RCC 7860 (cell line): ENCODE measurements at regions not wholly inside any gene's neighbourhood (a gene's known extent, or its start where the extent isn't known, plus 50 kb on each side); places are given as distances from the start of the nearest gene placed in this dataset.

Experiments
- DNase-seq: peaks from one replicate; pipeline ENCODE4 v3.0.0-alpha.2; 2015; ENCODE audit warnings: low spot score
- FAIRE-seq: peaks from 2 replicates; lab custom pipeline; 2012; peaks lifted over from hg19 to GRCh38; lab: Jason Lieb, UNC

DNA sequence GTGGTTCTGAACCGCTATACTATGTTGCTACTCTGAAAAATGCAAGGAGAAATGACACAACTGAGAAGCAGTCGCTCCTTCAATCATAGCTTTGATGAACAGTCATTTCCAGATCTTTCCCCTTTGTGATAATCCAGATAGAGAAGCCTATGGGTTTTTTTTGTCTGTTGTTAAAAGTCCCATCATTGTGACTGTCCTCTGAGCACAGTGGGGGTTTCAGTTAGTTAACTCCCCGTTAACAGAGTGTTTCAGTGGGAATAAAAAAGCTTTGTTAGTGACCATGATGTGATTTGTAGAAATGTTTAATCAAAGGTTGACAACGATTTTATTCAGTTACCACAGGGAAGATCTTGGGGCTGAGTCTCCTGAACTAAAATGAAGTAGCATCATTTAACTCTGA is 176.2 kb upstream of the MAOA start:
- DNase-seq, result no peak
- FAIRE-seq, result no peak

DNA sequence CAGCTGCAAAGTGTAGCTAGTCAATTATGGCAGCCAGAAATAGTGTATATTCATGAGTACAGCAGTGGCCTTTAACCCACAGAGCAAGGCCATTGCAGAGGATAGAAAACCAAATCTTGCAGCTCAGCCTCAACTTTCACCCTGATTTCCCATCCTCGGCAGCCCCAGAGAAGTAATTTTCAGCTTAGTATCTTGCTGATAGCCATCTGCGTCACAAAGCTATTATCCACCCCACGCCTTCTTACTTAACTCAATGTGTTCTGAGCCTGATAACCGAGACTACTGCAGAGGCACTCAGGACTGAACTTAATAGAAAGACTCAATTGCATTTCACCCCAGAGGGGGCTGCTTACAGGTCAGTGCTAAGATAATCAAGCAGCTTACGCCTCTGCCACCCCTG is 174.5 kb upstream of the MAOA start:
- FAIRE-seq (no peak), DNase-seq (no peak)

DNA sequence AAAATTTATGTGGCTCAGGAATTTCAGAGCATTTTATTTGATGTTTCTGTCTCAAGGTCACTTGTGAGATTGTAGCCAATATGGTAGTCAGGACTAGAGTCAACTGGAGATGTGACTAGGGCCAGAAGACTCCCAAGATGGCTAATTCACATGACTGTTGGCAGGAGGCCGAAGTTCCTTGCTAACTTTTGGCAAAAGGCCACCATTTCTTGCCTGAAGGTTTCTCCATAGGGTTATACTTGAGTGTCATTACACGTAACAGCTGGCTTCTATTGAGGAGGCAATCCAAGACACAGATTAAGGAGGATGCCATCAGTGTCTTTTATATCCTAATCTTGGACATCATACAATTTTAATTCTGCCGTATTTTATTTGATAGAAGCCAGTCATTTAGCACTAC is 162.3 kb upstream of the MAOA start:
- FAIRE-seq (no peak), DNase-seq (no peak)

DNA sequence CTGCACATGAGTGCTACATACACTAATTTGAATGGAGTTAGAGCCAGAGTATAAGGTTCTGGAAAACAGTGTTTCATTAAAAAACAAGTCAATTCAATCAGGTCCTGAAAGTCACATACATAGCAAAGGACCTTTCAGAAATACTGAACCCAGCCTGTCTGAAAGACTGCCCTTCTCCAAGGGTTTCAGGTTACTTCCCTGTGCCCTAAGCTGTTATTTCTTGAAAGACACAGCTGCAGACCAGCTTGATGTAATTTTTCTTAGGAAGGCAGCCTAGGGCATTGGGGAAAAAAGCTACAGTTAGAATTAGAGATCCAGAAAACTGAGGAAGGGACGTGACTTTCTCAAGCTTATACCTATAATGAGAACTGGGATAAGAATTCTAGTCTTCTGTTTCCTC is 155.9 kb upstream of the MAOA start:
- DNase-seq (no peak), FAIRE-seq (no peak)

DNA sequence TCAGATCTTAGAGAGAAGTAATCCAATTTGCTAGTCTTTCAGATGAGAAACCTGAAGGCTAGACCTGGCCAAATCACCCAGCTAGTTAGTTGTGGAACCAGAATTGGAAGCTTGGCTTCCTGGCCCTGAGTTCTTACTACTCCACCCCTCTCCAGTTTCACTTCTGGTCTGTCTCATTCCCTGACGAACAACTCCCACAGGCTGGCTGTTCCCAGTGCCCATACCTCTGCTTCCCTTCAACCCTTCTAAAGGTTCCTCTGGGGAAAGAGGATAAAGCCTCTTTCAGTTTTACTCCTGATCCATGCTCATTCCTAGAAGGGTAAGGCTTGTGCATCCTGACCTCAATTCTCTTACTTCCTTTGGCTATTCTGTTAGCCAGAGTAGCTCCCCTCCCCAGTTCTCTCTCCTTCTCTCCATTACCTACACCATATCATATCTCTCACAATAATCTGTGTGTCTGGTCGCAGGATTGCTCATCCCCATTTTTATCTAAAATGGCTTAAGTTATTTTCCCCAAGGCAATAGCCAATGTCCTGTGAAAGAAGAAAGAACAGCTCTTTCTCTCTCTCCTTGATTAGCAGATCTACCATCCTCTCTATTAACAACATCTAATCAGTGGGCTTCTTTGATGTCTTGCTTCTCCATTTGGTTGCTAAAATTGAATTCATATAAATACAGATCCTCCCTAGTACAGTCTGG is 155.0 kb upstream of the MAOA start:
- DNase-seq (no peak), FAIRE-seq (no peak)

DNA sequence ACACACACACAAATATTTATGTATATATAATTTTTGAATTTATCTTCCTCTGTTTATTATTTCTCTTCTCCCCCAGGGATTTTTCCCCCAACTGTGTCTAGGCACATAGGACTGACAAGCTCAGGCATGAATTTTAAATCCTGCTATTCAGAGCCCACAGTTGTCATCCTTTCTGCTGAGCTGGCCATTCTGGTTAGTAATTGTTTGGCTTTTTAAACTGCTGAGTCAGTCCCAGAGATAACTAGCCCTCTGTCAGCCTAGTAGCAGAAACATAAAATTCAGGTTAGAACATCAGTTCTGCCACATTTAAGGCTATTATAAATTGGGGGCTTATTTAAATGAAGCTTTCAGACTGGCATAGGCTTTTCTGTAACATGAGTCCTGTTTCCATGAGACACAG is 151.7 kb upstream of the MAOA start:
- no peak for DNase-seq
- no peak for FAIRE-seq

DNA sequence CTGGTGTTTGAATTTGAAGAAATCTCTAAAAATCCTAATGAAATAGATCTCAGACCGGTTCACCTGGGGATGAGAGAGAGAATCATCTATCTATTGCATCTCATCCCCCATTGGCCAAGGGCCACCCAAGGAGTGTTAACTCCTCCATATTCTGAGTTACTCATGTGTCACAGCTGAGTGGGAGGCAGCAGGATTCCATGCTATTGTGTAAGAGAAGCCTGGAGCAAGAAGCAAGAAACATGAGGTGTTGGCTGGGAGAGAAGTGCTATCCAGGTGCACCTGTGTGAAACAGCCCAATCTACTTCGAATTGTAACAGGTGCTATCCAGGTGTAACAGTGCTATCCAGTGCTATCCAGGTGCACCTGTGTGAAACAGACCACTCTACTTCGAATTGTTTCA is 150.3 kb upstream of the MAOA start:
- FAIRE-seq, result no peak
- no peak for DNase-seq

DNA sequence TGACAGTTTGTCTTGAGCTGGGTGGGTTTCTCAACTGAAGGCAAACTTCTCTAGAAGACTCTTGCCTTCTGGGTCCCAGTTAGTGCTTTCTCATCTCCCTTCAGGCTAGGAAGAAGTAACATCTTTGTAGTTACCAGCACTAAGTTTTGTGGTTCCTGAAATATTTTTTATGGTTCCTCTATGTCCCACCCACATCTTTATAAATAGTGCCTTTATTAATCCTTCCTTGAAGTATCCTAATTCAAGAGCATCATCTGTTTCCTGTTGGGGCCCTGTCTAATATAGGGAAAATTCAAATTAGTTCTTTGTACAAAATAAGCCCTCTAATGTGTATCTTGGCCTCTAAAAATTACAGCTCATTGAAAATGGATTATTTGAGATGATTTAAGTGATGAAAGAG is 147.4 kb upstream of the MAOA start:
- DNase-seq, result no peak
- no peak for FAIRE-seq

DNA sequence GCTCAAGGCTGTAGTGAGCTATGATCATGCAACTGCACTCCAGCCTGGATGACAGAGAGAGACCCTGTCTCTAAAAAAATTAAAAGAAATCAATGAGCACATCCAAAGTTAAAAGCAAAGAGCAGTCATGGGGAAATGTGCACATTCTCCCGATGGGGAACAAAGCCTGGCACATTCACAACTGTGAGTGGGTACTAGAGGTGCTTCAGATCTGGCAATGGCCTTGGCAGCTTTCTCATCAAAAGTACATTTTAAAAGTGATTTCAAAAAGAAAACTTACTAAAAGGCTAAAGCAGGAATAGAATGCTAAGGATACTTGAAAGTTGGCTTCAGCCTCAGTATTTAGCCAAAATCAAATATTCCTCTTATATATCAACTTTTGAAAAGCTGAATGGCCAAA is 145.9 kb upstream of the MAOA start:
- FAIRE-seq, result no peak

DNA sequence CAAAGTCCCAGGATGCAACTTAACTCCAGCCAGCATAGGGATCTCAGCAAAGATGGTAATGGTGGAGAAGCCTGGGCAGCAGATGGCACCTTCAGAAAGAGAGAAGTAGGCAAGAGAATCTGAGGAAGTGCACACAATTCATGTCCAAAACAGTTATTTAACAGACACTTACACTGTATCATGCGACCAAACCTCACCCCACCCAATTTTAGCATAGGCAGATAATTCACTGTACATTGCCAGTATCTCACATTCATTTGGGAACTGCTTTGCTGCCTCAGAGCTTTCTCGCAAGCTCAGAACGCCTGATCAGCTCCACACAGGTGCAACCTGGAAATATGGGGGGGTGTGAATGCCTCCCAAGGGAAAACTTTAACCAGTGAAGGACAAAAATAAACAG is 143.0 kb upstream of the MAOA start:
- DNase-seq (no peak), FAIRE-seq (no peak)

More for the DNA sequence above, 145.9 kb upstream of the MAOA start:
- no peak for DNase-seq

DNA sequence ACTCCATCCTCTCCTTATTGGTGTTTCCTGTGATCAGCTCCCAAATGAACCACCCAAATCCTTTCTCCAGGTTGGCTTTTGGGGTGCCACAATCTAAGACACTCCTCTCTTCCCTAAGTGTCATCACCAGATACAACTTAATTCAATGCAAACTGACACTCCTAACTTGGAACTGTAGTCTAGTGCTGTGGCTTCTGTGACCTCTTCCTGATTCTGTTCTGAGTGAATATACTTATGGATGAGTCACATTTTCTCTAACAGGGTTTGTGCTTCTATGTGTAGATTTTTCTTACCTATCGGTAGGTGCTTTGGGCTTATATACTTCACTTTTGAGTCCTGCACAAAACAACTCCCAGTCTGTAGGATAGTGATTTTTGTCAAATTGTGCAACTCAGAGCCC is 141.3 kb upstream of the MAOA start:
- no peak for FAIRE-seq
- DNase-seq, result no peak

DNA sequence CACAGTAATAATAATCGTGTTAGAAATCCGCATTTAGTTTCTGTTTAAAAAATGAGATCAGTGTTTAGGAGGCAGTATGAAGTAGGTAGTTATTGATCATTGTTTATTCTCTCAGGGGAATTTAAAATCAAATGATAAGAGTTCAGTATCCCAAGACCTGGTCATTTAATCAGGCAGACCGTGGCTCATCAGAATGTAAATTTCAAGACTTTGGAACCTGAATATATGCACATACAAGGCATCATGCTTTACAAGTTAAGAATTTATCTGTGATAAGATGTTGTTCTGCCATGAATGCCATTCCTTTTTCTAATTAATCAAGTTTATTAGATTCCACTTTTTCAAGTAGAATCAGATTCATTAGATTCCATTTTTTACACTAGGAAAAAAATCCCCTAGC is 133.5 kb upstream of the MAOA start:
- FAIRE-seq, result no peak

DNA sequence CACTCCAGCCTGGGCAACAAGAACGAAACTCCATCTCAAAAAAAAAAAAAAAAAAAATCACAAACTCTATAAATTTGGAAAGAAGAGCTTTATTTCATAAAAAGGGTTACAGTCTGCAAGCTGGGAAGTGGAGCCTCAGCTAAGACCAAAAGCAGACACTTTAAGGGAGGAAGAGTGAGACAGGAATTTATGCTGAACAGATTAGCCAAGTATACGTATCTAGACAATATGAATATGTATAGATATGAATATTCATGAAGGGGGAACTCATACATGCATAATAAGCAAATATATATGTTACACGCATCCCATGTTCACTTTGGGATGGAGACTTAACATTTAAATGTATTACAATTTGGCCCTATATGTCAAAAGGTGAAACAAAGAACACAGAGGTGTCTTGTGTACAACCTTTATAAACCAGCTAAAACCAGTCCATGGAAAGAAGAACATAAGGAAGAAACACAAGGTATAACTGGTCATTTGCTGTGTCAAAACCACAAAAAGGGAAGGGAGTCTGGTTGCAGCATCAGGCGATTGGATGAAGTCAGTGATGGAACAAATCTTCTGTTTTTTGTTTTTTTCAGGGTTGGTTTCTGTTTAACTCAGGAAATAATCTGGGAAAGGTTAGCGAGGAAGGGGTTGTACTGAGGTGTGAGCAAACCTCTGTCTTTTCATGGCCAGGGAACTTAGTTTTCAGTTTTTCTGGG is 130.0 kb upstream of the MAOA start:
- FAIRE-seq, result no peak
- DNase-seq, result no peak

More for the DNA sequence above, 133.5 kb upstream of the MAOA start:
- no peak for DNase-seq

DNA sequence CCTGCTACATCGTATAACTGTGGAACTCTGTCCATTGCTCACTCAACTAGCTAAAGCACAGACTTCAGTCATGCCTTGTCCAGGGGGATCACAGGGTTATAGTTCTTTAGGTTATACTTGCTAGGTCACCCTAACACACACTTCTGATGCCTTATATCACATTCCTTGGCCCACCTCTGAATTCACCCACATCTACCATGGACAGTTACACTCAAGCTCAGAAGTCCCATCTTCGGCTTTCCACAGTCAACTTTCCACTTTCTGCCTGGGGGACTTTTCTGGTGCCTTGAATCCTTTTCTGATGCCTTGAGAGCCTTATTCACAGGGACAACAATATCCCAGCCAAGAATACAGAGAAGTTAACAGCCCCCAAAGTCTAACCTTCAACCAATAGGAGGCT is 129.2 kb upstream of the MAOA start:
- FAIRE-seq, result no peak

DNA sequence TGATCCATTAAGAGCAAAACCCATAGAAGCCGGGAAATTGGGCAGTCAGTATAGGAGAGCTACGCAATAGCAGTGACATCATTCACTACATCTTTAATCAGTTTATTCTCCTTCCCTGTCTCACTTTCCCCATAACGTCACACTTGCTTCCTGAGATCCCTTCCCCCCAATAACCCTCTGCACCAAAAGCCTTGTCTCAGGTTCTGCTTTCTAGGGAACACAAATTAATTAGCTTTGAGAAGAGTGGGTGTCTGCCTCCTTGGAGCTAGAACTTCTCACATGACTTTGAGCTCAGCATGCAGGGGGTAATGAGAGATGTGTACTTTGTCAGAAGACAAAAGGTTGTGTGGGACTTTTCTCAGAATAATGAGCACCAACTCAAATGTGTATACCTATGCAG is 128.3 kb upstream of the MAOA start:
- FAIRE-seq (no peak), DNase-seq (no peak)

More for the DNA sequence above, 129.2 kb upstream of the MAOA start:
- no peak for DNase-seq

DNA sequence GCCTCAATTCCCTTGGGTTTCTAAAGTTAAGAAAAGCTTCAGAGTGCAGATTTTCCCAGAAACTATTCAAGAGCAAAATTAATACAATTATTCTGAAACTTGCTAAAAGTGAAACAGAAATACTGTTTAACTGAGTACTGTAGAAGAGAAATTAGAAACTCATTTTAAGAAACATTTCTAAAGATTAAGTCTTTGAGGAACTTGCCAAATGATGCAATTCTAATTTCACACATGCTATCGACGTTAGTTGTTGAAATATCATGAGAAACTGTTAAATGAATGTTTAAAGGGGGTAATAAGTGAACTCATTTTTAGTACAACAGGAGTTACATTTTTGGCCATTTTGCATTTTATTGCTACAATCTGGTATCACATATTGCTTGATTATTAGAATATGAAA is 125.3 kb upstream of the MAOA start:
- DNase-seq, result no peak

DNA sequence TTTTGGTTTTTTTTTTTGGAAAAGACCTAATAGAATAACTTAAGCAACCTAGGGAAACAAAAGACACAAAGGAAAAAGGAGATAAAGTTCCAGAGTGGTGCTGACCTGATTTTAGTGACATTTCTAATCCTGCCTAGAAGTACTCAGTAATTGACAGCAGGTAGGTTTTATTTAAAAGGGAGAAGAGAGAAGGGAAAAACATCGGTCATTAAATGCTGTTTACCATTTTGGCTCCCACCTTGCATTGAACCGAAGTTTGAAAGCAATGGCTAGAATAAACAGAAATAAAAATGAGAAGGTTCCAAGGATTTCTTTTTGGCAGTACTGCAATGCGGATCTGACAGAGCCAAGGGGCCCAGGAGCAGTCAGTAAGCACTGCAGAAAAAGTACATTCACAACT is 115.8 kb upstream of the MAOA start:
- FAIRE-seq (no peak), DNase-seq (no peak)

More for the DNA sequence above, 125.3 kb upstream of the MAOA start:
- no peak for FAIRE-seq

DNA sequence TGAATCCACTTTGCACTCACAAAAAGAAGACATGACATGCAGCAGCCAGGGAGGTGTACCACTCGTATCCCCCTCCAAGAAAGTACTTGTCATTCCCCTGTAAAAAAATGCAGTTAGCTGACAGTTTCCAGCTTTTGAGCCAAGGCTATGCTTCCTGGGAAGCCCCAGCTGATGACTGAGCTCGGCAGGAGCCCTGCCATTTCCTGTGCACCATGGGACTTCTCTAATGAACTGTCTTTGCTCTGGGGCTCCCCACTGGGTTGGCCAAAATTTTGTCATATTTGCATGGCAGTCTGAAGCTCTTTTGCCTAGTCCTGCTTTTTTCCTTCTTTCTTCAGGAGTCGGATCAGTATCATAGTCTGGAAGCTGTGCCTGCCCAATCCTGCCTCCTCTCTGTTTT is 104.5 kb upstream of the MAOA start:
- FAIRE-seq (no peak), DNase-seq (peak; percentile 10)

DNA sequence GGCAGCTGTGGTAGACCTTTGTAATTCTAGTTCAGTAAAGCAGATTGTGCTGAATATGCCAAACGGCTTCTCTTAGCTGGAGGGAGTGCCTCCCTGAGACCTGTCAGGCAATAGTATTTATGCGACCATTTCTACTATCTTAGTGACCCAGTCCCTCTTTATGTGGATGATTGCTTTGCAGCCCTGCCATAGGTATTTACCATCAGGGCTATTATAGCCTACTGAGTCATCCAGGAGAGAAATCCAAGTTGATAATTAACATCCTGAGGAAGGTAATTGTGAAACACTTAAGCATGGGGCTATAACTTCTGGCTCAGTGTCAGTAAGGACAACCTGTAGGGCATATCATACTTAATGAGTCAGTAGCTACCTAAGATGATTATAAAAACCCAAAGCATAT is 103.9 kb upstream of the MAOA start:
- peak; percentile 79 for FAIRE-seq
- peak; percentile 56 for DNase-seq

DNA sequence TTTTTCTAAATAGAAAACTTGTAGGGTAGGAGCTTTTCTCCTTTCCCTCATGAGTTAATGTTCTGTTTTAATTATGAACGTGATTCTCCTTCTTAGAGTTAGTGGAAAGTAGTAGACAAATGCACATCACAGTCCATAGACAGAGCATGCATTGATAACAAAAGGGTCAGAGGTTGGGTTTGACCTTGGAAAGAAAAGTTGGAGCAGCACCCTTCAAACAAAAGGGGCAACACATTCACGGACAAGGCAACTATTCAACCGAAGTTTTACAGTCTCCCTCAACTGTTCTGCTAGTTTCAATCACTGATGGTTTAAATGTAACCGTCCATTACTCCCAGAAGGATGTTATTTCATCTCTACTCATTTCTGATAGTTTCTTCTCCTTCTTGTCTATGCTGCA is 103.4 kb upstream of the MAOA start:
- no peak for FAIRE-seq
- DNase-seq, result no peak

DNA sequence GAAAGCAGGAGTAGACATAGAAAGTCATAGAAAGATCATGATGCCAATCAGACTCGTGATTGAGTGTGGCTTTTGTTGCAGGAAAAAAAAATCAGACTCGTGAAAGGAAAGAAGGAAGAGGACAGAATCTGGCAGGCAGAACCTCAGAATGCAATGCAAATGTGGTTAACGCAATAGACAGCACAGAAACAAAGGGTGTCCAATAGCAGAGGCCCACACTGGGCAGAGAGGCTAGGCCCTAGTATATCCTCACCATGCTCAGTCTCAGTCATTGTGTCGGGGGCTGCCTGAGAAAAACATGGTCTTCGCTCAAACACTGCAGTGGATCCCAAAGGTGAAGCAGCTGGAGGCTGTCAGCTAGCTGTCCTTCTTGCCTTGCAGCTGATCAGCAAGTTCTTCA is 102.8 kb upstream of the MAOA start:
- FAIRE-seq (no peak), DNase-seq (no peak)

DNA sequence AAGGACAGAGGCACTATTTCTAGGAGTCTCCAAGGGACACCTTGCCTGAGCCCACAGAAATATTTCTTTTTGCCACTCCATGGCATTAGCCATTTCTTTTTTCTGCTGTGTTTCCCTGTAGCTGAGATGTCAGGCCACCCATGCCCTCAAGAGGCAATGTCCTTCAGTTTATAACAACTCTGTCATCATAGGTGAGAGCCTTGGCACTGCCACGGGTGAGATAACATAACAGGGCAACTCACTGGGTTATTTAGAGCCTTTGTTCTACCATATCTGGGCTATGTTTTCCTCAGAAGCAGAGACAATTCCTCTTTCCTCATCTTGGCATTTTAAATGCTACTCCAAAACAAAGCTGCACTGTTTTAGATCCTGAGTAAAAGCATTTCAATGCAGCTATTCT is 99.9 kb upstream of the MAOA start:
- FAIRE-seq, result no peak
- DNase-seq, result no peak

DNA sequence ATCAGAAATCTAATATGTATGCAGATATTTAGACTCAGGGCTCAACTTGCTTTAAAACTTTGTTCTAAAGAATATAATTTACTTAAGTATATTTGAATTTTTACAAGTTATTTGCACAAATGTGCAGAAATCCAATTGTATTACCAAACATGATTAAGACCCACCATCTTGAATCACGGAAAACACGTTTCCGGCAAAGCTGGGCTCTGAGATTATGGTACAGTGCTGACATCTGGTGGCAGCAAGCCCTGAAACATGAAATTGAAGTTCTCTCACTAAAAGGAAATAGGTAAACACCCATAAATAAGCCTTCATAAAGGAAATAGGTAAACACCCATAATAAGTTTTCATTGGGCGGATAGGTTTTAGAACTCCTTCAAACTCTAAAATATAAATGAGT is 98.3 kb upstream of the MAOA start:
- peak; percentile 83 for FAIRE-seq
- peak; percentile 25 for DNase-seq
